Peyer's patch (tissue), 4 donors: ENCODE measurements at regions not wholly inside any gene's neighbourhood (a gene's known extent, or its start where the extent isn't known, plus 50 kb on each side); places are given as distances from the start of the nearest gene placed in this dataset.
A peak's percentile ranks its signal among the peaks of the same experiment; 100 is the strongest.
"Not testable (repeated sequence)": the region's sequence is repeated elsewhere in the genome, so short reads cannot be mapped to it uniquely, and the experiment has no call there.

Experiments used
- DNase-seq, 3 donors: peaks; one replicate each; pipeline ENCODE4 v3.0.0-alpha.2; 2017 to 2019
- H3K27ac ChIP-seq, 4 donors: fragments of 200-600 bp; sonication (generic); one replicate each; pipeline ENCODE4 v1.5.1; 2016 to 2019
- H3K27me3 ChIP-seq, 2 donors: fragments of 200-600 bp; sonication (generic); one replicate each; pipeline ENCODE4 v1.5.1; 2019
- H3K36me3 ChIP-seq, 3 donors: fragments of 200-600 bp; sonication (generic); one replicate each; pipeline ENCODE4 v1.5.1; 2016 to 2019
- H3K4me1 ChIP-seq, 4 donors: fragments of 200-600 bp; sonication (generic); one replicate each; pipeline ENCODE4 v1.5.1; 2016 to 2019
- H3K4me3 ChIP-seq, 4 donors: fragments of 200-600 bp; sonication (generic); 1 replicate in 3 of 4; 2 replicates in 1 of 4; pipeline ENCODE4 v1.5.1; 2016 to 2019; ENCODE audit warnings: mild to moderate bottlenecking in 1 of 4
- H3K9me3 ChIP-seq, 4 donors: fragments of 200-600 bp; sonication (generic); one replicate each; pipeline ENCODE4 v1.5.1; 2016 to 2019; ENCODE audit warnings: mild to moderate bottlenecking in 1 of 4
- POLR2A ChIP-seq, 2 donors: fragments of 450-650 bp; IDR thresholded peaks; one replicate each; pipeline ENCODE4 v1.5.1; 2017; ENCODE audit warnings: antibody characterized with exemption in 2 of 2, mild to moderate bottlenecking in 2 of 2, moderate library complexity in 2 of 2
- TF ChIP-seq, protein P1 (sequence below), 6 experiments: fragments of 450-650 bp in 4 of 6; fragments of 200-600 bp in 2 of 6; sonication (generic) in 1 of 6; IDR thresholded peaks; one replicate each; pipeline ENCODE4 v1.5.1; 2017 to 2019; ENCODE audit warnings: antibody characterized with exemption in 6 of 6, mild to moderate bottlenecking in 3 of 6, moderate library complexity in 1 of 6

DNA sequence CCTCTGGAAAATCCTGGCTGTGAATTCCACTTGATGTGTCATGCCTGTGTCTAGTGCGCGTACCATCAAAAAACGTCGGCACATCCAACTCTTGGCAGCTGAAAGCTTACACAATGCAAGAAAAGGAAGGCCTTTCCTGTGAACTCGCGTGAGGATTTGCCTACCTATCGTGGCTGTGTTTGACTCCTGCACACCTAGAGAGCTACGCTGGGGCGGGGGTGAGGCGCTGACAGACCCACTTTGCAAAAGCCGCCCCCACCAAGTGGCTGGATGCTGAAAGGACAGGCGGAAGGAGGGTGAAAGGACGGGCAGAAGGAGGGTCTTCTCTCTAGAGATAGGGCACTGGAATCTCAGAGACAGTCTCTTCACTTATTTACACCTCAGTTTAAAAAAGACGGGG is 270.1 kb downstream of the EIPR1 start:
- DNase-seq: no peak
- H3K9me3 ChIP-seq: peaks cover 0 to 6% (median 0%) of the 10 kb centered on the region in 4 donors
- H3K4me3 ChIP-seq: no peak overlapping the region
- no peak overlapping the region for H3K27ac ChIP-seq
- H3K36me3 ChIP-seq: no peaks in the 10 kb centered on the region
- no peaks in the 10 kb centered on the region for H3K4me1 ChIP-seq
- H3K27me3 ChIP-seq: no peaks in the 10 kb centered on the region
- TF ChIP-seq, protein P1, sequence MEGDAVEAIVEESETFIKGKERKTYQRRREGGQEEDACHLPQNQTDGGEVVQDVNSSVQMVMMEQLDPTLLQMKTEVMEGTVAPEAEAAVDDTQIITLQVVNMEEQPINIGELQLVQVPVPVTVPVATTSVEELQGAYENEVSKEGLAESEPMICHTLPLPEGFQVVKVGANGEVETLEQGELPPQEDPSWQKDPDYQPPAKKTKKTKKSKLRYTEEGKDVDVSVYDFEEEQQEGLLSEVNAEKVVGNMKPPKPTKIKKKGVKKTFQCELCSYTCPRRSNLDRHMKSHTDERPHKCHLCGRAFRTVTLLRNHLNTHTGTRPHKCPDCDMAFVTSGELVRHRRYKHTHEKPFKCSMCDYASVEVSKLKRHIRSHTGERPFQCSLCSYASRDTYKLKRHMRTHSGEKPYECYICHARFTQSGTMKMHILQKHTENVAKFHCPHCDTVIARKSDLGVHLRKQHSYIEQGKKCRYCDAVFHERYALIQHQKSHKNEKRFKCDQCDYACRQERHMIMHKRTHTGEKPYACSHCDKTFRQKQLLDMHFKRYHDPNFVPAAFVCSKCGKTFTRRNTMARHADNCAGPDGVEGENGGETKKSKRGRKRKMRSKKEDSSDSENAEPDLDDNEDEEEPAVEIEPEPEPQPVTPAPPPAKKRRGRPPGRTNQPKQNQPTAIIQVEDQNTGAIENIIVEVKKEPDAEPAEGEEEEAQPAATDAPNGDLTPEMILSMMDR (IDR thresholded peaks at IDR 0.05): no peak
- no peak for TF ChIP-seq POLR2A (IDR thresholded peaks at IDR 0.05)

GRCh38 chr2:3105814-3106569 is 271.6 kb downstream of the EIPR1 start:
- no peak for TF ChIP-seq POLR2A (IDR thresholded peaks at IDR 0.05)
- TF ChIP-seq, protein P1 (IDR thresholded peaks at IDR 0.05): no peak
- Histone ChIP-seq H3K4me1 (no peaks in the 10 kb centered on the region), H3K27ac (no peak overlapping the region), H3K4me3 (no peak overlapping the region), H3K9me3 (peaks cover 0 to 6% (median 0%) of the 10 kb centered on the region in 4 donors), H3K36me3 (no peaks in the 10 kb centered on the region), H3K27me3 (no peaks in the 10 kb centered on the region)
- DNase-seq: no peak

GRCh38 chr2:3104958-3105813 is 272.4 kb downstream of the EIPR1 start:
- H3K4me3 ChIP-seq, DNase-seq, H3K4me1 ChIP-seq, H3K27ac ChIP-seq, H3K9me3 ChIP-seq, H3K27me3 ChIP-seq, H3K36me3 ChIP-seq: not testable (repeated sequence)

GRCh38 chr2:3104261-3104660 is 273.4 kb downstream of the EIPR1 start:
- H3K27ac ChIP-seq: no peak overlapping the region
- DNase-seq: no peak
- no peak overlapping the region for H3K4me3 ChIP-seq
- H3K4me1 ChIP-seq: no peaks in the 10 kb centered on the region
- TF ChIP-seq, protein P1 (IDR thresholded peaks at IDR 0.05): no peak
- TF ChIP-seq POLR2A (IDR thresholded peaks at IDR 0.05): no peak
- no peaks in the 10 kb centered on the region for H3K27me3 ChIP-seq
- H3K36me3 ChIP-seq: no peaks in the 10 kb centered on the region
- H3K9me3 ChIP-seq: no peaks in the 10 kb centered on the region

DNA sequence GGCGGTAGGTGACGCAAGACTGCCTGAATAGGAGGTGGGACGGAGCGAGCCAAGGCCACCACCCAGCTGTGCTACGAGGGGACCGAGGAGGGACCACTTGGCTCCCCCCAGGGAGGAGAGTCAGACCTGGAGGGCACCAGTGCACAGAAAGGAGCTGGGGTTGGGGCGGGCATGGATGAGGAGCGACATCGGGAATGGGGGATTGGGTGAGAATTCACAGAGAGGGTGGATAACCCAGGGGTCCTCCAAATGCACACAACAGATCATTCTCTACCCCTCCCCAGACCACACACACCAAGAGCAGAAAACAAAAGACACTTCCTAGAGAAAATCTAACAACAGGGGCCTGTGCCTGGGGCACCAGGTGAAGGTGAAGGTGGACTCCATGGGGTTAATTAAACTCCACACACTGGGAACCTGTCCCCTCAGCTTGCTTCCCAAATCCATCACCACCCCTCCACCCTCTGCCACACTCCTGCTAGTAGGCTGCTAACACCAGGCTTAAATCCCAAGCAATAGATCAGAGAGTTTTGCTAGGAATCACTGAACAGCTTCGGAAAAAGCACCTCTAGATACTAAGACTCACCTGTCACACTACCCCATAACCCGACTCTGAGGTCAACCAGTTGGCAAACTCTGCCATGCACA is 274.6 kb downstream of the EIPR1 start:
- peak in 1 of 3 donors; percentile 34 for DNase-seq
- no peaks in the 10 kb centered on the region for H3K4me1 ChIP-seq
- TF ChIP-seq POLR2A (IDR thresholded peaks at IDR 0.05): no peak
- TF ChIP-seq, protein P1 (IDR thresholded peaks at IDR 0.05): no peak
- H3K4me3 ChIP-seq: no peak overlapping the region
- no peaks in the 10 kb centered on the region for H3K27me3 ChIP-seq
- H3K36me3 ChIP-seq: no peaks in the 10 kb centered on the region
- no peak overlapping the region for H3K27ac ChIP-seq
- H3K9me3 ChIP-seq: no peaks in the 10 kb centered on the region
